ENCODE measurements at regions not wholly inside any gene's neighbourhood (a gene's known extent, or its start where the extent isn't known, plus 50 kb on each side); places are given as distances from the start of the nearest gene placed in this dataset.

DNA sequence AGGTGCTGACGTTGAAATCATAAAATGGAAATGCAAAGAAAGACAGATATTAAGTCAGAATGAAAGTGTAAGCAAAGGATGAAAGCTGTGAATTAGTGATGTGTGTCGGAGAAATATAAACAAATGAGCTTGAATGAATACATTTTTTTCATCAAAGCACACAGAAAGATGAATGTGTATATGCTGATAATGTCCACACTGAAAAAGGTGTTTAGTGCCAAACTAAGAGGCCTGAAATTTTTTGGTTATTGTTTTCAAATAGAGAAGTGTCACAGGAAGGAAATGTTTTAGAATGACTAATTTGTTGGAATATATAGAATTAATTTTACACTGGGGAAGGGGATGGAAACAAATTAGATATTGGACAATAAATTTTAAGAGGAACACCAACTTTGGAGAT lies 1217.6 kb downstream of the PCDH18 start:
- Mint-ChIP-seq H3K36me3 (no peaks in the 10 kb centered on the region), H3K27ac (no peak overlapping the region), H3K4me1 (no peaks in the 10 kb centered on the region), H3K9me3 (peaks cover 2 to 7% of the 10 kb centered on the region in 2 donors), H3K4me3 (no peak overlapping the region), H3K27me3 (ENCODE audit: low read depth in 2 of 2) (no peaks in the 10 kb centered on the region)
- Histone ChIP-seq H3K9me3 (ENCODE audit: control insufficient read depth, insufficient read depth, low read length) (no peaks in the 10 kb centered on the region), H3K4me1 (ENCODE audit: control insufficient read depth, insufficient read depth, low read length) (no peaks in the 10 kb centered on the region), H3K27me3 (ENCODE audit: control insufficient read depth, insufficient read depth, low read length) (no peaks in the 10 kb centered on the region), H3K36me3 (ENCODE audit: control insufficient read depth, insufficient read depth, low read length) (no peaks in the 10 kb centered on the region), H3K4me3 (ENCODE audit: low read length) (no peak overlapping the region), H3K27ac (ENCODE audit: low read length) (no peak overlapping the region)
- DNase-seq (no peak), ATAC-seq (no peak)
- intact Hi-C loops (cut with micrococcal nuclease), result no loop called here
- no peak for TF ChIP-seq CTCF (IDR thresholded peaks at IDR 0.05)
- 74% methylated on average over 2 of the region's 2 CpGs for WGBS (ENCODE audit: insufficient coverage)

GRCh38 chr4:136311774-136312173 lies 1220.5 kb downstream of the PCDH18 start:
- WGBS (ENCODE audit: insufficient coverage), result 66% methylated on average over 2 of the region's 2 CpGs

GRCh38 chr4:136307765-136308164 lies 1224.5 kb downstream of the PCDH18 start:
- peaks cover 2 to 7% of the 10 kb centered on the region in 2 donors for H3K9me3 Mint-ChIP-seq
- no peaks in the 10 kb centered on the region for H3K27me3 ChIP-seq (ENCODE audit: control insufficient read depth, insufficient read depth, low read length)
- intact Hi-C loops (cut with micrococcal nuclease), result no loop called here
- H3K27ac ChIP-seq (ENCODE audit: low read length), result no peak overlapping the region
- H3K9me3 ChIP-seq (ENCODE audit: control insufficient read depth, insufficient read depth, low read length), result no peaks in the 10 kb centered on the region
- no peak for TF ChIP-seq CTCF (IDR thresholded peaks at IDR 0.05)
- WGBS (ENCODE audit: insufficient coverage), result 78% methylated on average over 1 of the region's 1 CpG
- H3K36me3 ChIP-seq (ENCODE audit: control insufficient read depth, insufficient read depth, low read length), result no peaks in the 10 kb centered on the region
- no peaks in the 10 kb centered on the region for H3K4me1 Mint-ChIP-seq
- H3K4me3 ChIP-seq (ENCODE audit: low read length), result no peak overlapping the region
- no peaks in the 10 kb centered on the region for H3K36me3 Mint-ChIP-seq
- no peak overlapping the region for H3K27ac Mint-ChIP-seq
- no peak overlapping the region for H3K4me3 Mint-ChIP-seq
- no peaks in the 10 kb centered on the region for H3K4me1 ChIP-seq (ENCODE audit: control insufficient read depth, insufficient read depth, low read length)
- no peak for DNase-seq
- no peaks in the 10 kb centered on the region for H3K27me3 Mint-ChIP-seq (ENCODE audit: low read depth in 2 of 2)
- no peak for ATAC-seq

More at GRCh38 chr4:136311774-136312173, 1220.5 kb downstream of the PCDH18 start:
- H3K36me3 Mint-ChIP-seq, result no peaks in the 10 kb centered on the region
- no peaks in the 10 kb centered on the region for H3K4me1 ChIP-seq (ENCODE audit: control insufficient read depth, insufficient read depth, low read length)
- no peak overlapping the region for H3K4me3 Mint-ChIP-seq
- no peaks in the 10 kb centered on the region for H3K4me1 Mint-ChIP-seq
- intact Hi-C loops (cut with micrococcal nuclease), result no loop called here
- H3K9me3 Mint-ChIP-seq, result peaks cover 2 to 5% of the 10 kb centered on the region in 2 donors
- ATAC-seq (no peak), DNase-seq (no peak)
- no peaks in the 10 kb centered on the region for H3K27me3 ChIP-seq (ENCODE audit: control insufficient read depth, insufficient read depth, low read length)
- no peak for TF ChIP-seq CTCF (IDR thresholded peaks at IDR 0.05)
- no peaks in the 10 kb centered on the region for H3K27me3 Mint-ChIP-seq (ENCODE audit: low read depth in 2 of 2)
- no peak overlapping the region for H3K27ac ChIP-seq (ENCODE audit: low read length)
- H3K27ac Mint-ChIP-seq, result no peak overlapping the region
- H3K4me3 ChIP-seq (ENCODE audit: low read length), result no peak overlapping the region
- H3K9me3 ChIP-seq (ENCODE audit: control insufficient read depth, insufficient read depth, low read length), result no peaks in the 10 kb centered on the region
- H3K36me3 ChIP-seq (ENCODE audit: control insufficient read depth, insufficient read depth, low read length), result no peaks in the 10 kb centered on the region

GRCh38 chr4:136306361-136306760 lies 1225.9 kb downstream of the PCDH18 start:
- Mint-ChIP-seq H3K36me3 (no peaks in the 10 kb centered on the region), H3K27me3 (ENCODE audit: low read depth in 2 of 2) (no peaks in the 10 kb centered on the region), H3K9me3 (peaks cover 2 to 5% of the 10 kb centered on the region in 2 donors), H3K4me3 (no peak overlapping the region), H3K4me1 (no peaks in the 10 kb centered on the region), H3K27ac (no peak overlapping the region)
- ATAC-seq (no peak), DNase-seq (no peak)
- Histone ChIP-seq H3K27ac (ENCODE audit: low read length) (no peak overlapping the region), H3K9me3 (ENCODE audit: control insufficient read depth, insufficient read depth, low read length) (no peaks in the 10 kb centered on the region), H3K36me3 (ENCODE audit: control insufficient read depth, insufficient read depth, low read length) (no peaks in the 10 kb centered on the region), H3K4me1 (ENCODE audit: control insufficient read depth, insufficient read depth, low read length) (no peaks in the 10 kb centered on the region), H3K27me3 (ENCODE audit: control insufficient read depth, insufficient read depth, low read length) (no peaks in the 10 kb centered on the region), H3K4me3 (ENCODE audit: low read length) (no peak overlapping the region)
- TF ChIP-seq CTCF (IDR thresholded peaks at IDR 0.05), result no peak
- WGBS (ENCODE audit: insufficient coverage), result no CpG with 5 or more reads among the region's 2 CpGs
- intact Hi-C loops (cut with micrococcal nuclease), result no loop called here

Measured in natural killer cell (primary cell).